SK-N-MC (cell line): ENCODE measurements at regions not wholly inside any gene's neighbourhood (a gene's known extent, or its start where the extent isn't known, plus 50 kb on each side); places are given as distances from the start of the nearest gene placed in this dataset.

Experiments used
- EZH2 ChIP-seq: fragments of 200-600 bp; sonication (generic); IDR thresholded peaks from one replicate; pipeline ENCODE4 v1.6.1; 2017; ENCODE audit warnings: antibody characterized with exemption
- FOXP2 ChIP-seq: optimal IDR thresholded peaks from 2 replicates; pipeline ENCODE3; 2011; ENCODE audit warnings: mild to moderate bottlenecking, moderate library complexity; ENCODE audit not compliant: insufficient read depth; ENCODE audit errors: extremely low read length, control extremely low read depth
- POLR2AphosphoS5 ChIP-seq: IDR thresholded peaks from 2 replicates; pipeline ENCODE4 v1.6.1; 2012; ENCODE audit warnings: mild to moderate bottlenecking, low read depth, low read length, borderline replicate concordance

DNA sequence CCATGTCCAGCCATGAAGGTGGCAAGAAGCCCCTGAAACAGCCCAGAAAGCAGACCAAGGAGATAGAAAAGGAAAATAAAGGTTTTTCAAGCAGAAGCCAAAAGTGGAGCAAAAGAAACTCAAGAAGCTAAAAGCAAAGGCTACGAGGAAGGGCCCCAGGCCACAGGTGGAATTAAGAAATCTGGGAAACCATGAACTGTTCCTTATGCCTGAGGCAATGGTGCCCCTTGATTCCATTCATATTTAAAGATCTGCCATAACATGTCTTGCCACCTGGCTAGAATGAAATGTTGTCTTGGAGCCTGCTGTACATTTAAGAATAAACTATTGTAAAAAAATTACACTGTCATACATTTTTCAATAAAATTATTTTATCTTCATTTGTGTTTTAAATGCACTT lies 59.5 kb upstream of the TARS1 start:
- TF ChIP-seq POLR2AphosphoS5, result no peak
- TF ChIP-seq EZH2, result no peak
- TF ChIP-seq FOXP2, result no peak
